Neural progenitor cell (in vitro differentiated cells): ENCODE measurements at regions not wholly inside any gene's neighbourhood (a gene's known extent, or its start where the extent isn't known, plus 50 kb on each side); places are given as distances from the start of the nearest gene placed in this dataset.

Experiments
- DNase-seq: peaks from one replicate; pipeline ENCODE4 v3.0.0-alpha.2; 2016; ENCODE audit warnings: low spot score
- H2AFZ ChIP-seq: fragments of 200-600 bp; sonication (generic); replicated peaks from 2 replicates; pipeline ENCODE4 v1.6.1; 2016; ENCODE audit warnings: antibody characterized with exemption
- H3F3A ChIP-seq: fragments of 200-600 bp; sonication (generic); 2 replicates; pipeline ENCODE4 v1.6.1; 2016; ENCODE audit warnings: antibody characterized with exemption, low read depth
- H3K27ac ChIP-seq: fragments of 200-600 bp; sonication (generic); 2 replicates; pipeline ENCODE4 v1.5.1; 2016; ENCODE audit warnings: mild to moderate bottlenecking
- H3K27me3 ChIP-seq: fragments of 200-600 bp; sonication (generic); 2 replicates; pipeline ENCODE4 v1.6.1; 2016; ENCODE audit warnings: mild to moderate bottlenecking, moderate library complexity
- H3K36me3 ChIP-seq: fragments of 200-600 bp; sonication (generic); 2 replicates; pipeline ENCODE4 v1.5.1; 2016
- H3K4me1 ChIP-seq: fragments of 200-600 bp; sonication (generic); 2 replicates; pipeline ENCODE4 v1.6.1; 2016; ENCODE audit warnings: mixed run types
- H3K4me2 ChIP-seq: fragments of 200-600 bp; sonication (generic); 2 replicates; pipeline ENCODE4 v1.6.1; 2016
- H3K4me3 ChIP-seq: fragments of 200-600 bp; sonication (generic); 2 replicates; pipeline ENCODE4 v1.5.1; 2016
- H3K79me2 ChIP-seq: fragments of 200-600 bp; sonication (generic); 2 replicates; pipeline ENCODE4 v1.6.1; 2016; ENCODE audit warnings: low read depth
- H3K9ac ChIP-seq: fragments of 200-600 bp; sonication (generic); 2 replicates; pipeline ENCODE4 v1.6.1; 2016
- H3K9me3 ChIP-seq: fragments of 200-600 bp; sonication (generic); 2 replicates; pipeline ENCODE4 v1.5.1; 2016; ENCODE audit warnings: low read depth
- H4K20me1 ChIP-seq: fragments of 200-600 bp; sonication (generic); 2 replicates; pipeline ENCODE4 v1.6.1; 2016; ENCODE audit warnings: low read depth
- H3K27ac Mint-ChIP-seq: 3 replicates; pipeline ENCODE4 v1.8.0; 2021; ENCODE audit warnings: mixed read lengths
- H3K27me3 Mint-ChIP-seq: 2 replicates; pipeline ENCODE4 v1.8.0; 2022; ENCODE audit warnings: low read depth, mild to moderate bottlenecking, inconsistent platforms, moderate library complexity, mixed read lengths; ENCODE audit not compliant: insufficient read depth
- H3K36me3 Mint-ChIP-seq: 3 replicates; pipeline ENCODE4 v1.8.0; 2021; ENCODE audit warnings: mixed read lengths
- H3K4me1 Mint-ChIP-seq: 3 replicates; pipeline ENCODE4 v1.8.0; 2021; ENCODE audit warnings: mixed read lengths
- H3K4me3 Mint-ChIP-seq: 3 replicates; pipeline ENCODE4 v1.8.0; 2021; ENCODE audit warnings: mild to moderate bottlenecking, moderate library complexity, mixed read lengths
- H3K9me3 Mint-ChIP-seq: 3 replicates; pipeline ENCODE4 v1.8.0; 2020; ENCODE audit warnings: mixed read lengths
- EZH2 ChIP-seq: fragments of 200-600 bp; sonication (generic); IDR thresholded peaks from 2 replicates; pipeline ENCODE4 v1.6.1; 2017; ENCODE audit warnings: antibody characterized with exemption, mild to moderate bottlenecking, moderate library complexity
- EZH2phosphoT487 ChIP-seq: fragments of 200-600 bp; sonication (generic); IDR thresholded peaks from 2 replicates; pipeline ENCODE4 v1.6.1; 2017; ENCODE audit warnings: antibody characterized with exemption
- TF ChIP-seq, protein P1 (sequence below): fragments of 200-600 bp; sonication (generic); IDR thresholded peaks from 2 replicates; pipeline ENCODE4 v1.5.1; 2017; ENCODE audit warnings: antibody characterized with exemption, mild to moderate bottlenecking

DNA sequence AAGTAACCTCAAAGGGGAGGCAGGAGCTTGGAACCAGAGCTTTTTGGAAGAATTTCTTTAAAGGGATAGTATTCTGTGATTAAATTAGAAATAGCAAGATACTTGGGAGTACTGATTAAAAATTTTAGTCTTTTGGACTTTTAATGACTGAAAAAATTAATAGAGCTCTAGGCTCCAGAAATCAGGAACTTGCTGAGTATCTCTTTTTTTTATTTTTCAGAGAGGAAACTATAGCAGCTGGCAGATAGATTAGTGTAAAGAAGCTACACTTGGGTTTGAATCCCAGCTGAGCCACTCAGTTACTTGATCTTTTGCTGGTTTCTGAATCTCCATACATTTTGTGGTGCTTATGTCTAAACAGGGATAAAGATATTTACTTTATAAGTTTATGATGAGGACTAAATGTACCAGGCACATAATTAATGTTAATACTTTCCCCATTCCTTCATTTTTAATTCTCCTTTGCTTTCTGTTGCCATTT lies 94.2 kb upstream of the TNC start:
- Histone ChIP-seq H3K27ac (no peak overlapping the region), H3F3A (no peaks in the 10 kb centered on the region), H4K20me1 (no peaks in the 10 kb centered on the region), H3K4me2 (no peak overlapping the region), H2AFZ (no peak overlapping the region), H3K4me3 (no peak overlapping the region), H3K9me3 (no peaks in the 10 kb centered on the region), H3K4me1 (no peaks in the 10 kb centered on the region), H3K27me3 (no peaks in the 10 kb centered on the region), H3K79me2 (no peaks in the 10 kb centered on the region), H3K36me3 (no peaks in the 10 kb centered on the region), H3K9ac (no peak overlapping the region)
- DNase-seq, result no peak
- Mint-ChIP-seq H3K36me3 (no peaks in the 10 kb centered on the region), H3K4me3 (no peak overlapping the region), H3K9me3 (no peaks in the 10 kb centered on the region), H3K27ac (no peak overlapping the region), H3K4me1 (peaks cover 15% of the 10 kb centered on the region), H3K27me3 (no peaks in the 10 kb centered on the region)
- TF ChIP-seq EZH2phosphoT487, result no peak
- no peak for TF ChIP-seq EZH2
- TF ChIP-seq, protein P1, sequence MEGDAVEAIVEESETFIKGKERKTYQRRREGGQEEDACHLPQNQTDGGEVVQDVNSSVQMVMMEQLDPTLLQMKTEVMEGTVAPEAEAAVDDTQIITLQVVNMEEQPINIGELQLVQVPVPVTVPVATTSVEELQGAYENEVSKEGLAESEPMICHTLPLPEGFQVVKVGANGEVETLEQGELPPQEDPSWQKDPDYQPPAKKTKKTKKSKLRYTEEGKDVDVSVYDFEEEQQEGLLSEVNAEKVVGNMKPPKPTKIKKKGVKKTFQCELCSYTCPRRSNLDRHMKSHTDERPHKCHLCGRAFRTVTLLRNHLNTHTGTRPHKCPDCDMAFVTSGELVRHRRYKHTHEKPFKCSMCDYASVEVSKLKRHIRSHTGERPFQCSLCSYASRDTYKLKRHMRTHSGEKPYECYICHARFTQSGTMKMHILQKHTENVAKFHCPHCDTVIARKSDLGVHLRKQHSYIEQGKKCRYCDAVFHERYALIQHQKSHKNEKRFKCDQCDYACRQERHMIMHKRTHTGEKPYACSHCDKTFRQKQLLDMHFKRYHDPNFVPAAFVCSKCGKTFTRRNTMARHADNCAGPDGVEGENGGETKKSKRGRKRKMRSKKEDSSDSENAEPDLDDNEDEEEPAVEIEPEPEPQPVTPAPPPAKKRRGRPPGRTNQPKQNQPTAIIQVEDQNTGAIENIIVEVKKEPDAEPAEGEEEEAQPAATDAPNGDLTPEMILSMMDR, result no peak

GRCh38 chr9:115212832-115213231 lies 94.9 kb upstream of the TNC start:
- Mint-ChIP-seq H3K27ac (no peak overlapping the region), H3K4me3 (no peak overlapping the region), H3K9me3 (no peaks in the 10 kb centered on the region), H3K4me1 (peaks cover 15% of the 10 kb centered on the region), H3K27me3 (no peaks in the 10 kb centered on the region), H3K36me3 (no peaks in the 10 kb centered on the region)
- no peak overlapping the region for H3K4me2 ChIP-seq
- no peaks in the 10 kb centered on the region for H3K79me2 ChIP-seq
- H3F3A ChIP-seq, result no peaks in the 10 kb centered on the region
- no peak overlapping the region for H3K27ac ChIP-seq
- no peaks in the 10 kb centered on the region for H3K27me3 ChIP-seq
- H3K4me3 ChIP-seq, result no peak overlapping the region
- H2AFZ ChIP-seq, result no peak overlapping the region
- no peaks in the 10 kb centered on the region for H3K36me3 ChIP-seq
- no peak for DNase-seq
- TF ChIP-seq EZH2 (no peak), EZH2phosphoT487 (no peak)
- TF ChIP-seq, protein P1, result no peak
- H3K9ac ChIP-seq, result no peak overlapping the region
- no peaks in the 10 kb centered on the region for H4K20me1 ChIP-seq
- H3K9me3 ChIP-seq, result no peaks in the 10 kb centered on the region
- no peaks in the 10 kb centered on the region for H3K4me1 ChIP-seq

- H3K9ac ChIP-seq, result no peak overlapping the region
- H3K36me3 Mint-ChIP-seq, result no peaks in the 10 kb centered on the region
- no peak overlapping the region for H3K4me3 Mint-ChIP-seq
- no peak overlapping the region for H3K4me2 ChIP-seq
- no peak overlapping the region for H3K27ac Mint-ChIP-seq
- no peaks in the 10 kb centered on the region for H3F3A ChIP-seq
- H2AFZ ChIP-seq, result no peak overlapping the region
- no peaks in the 10 kb centered on the region for H3K4me1 ChIP-seq
- H3K79me2 ChIP-seq, result no peaks in the 10 kb centered on the region
- H3K9me3 Mint-ChIP-seq, result no peaks in the 10 kb centered on the region
- H3K36me3 ChIP-seq, result no peaks in the 10 kb centered on the region
- H3K27me3 Mint-ChIP-seq, result no peaks in the 10 kb centered on the region
- H3K4me1 Mint-ChIP-seq, result peaks cover 15% of the 10 kb centered on the region
- TF ChIP-seq EZH2phosphoT487, result no peak
- no peak for TF ChIP-seq EZH2
- TF ChIP-seq, protein P1, result no peak
- no peak overlapping the region for H3K27ac ChIP-seq
- no peaks in the 10 kb centered on the region for H4K20me1 ChIP-seq
- no peaks in the 10 kb centered on the region for H3K9me3 ChIP-seq
- H3K4me3 ChIP-seq, result no peak overlapping the region
- no peaks in the 10 kb centered on the region for H3K27me3 ChIP-seq
- no peak for DNase-seq
Measured at GRCh38 chr9:115213818-115214334, 95.9 kb upstream of the TNC start.
